ENCODE measurements at regions not wholly inside any gene's neighbourhood (a gene's known extent, or its start where the extent isn't known, plus 50 kb on each side); places are given as distances from the start of the nearest gene placed in this dataset.

GRCh38 chr6:137581019-137581707 is 87.0 kb upstream of the OLIG3 start:
- TF ChIP-seq CTCF (IDR thresholded peaks at IDR 0.05) (no peak), POLR2A (IDR thresholded peaks at IDR 0.05) (no peak)
